Activated CD8-positive, alpha-beta memory T cell treated with anti-CD3 and anti-CD28 coated beads, Interleukin-2, amount 50 U/mL, for 1 hour (primary cell): ENCODE measurements at regions not wholly inside any gene's neighbourhood (a gene's known extent, or its start where the extent isn't known, plus 50 kb on each side); places are given as distances from the start of the nearest gene placed in this dataset.
"Not testable (repeated sequence)": the region's sequence is repeated elsewhere in the genome, so short reads cannot be mapped to it uniquely, and the experiment has no call there.

Source experiments
- DNase-seq: peaks from one replicate; pipeline ENCODE4 v3.0.0-alpha.2; 2020; ENCODE audit errors: extremely low read depth

- not testable (repeated sequence) for DNase-seq
These were observed 348.6 kb upstream of the CHRNA7 start for GRCh38 chr15:31681529-31682259.

DNA sequence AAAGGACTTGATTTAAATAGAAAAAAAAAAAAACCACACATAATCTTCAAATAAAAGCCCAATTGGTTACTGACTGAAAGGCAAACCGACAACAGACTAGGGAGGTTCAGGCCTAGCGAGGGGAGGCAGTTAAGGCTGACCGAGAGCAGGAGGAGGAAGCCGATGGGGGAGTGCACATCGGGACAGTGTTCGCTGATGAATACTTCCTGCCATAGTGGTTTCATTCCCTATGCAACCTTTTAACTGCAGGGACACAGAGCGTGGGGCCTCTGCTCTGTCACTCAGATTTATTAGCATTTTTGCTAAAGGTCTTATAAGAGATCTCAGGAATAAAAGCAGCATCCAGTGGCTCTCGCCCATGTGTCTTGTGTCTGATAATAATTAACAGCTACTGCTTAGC, 343.2 kb upstream of the CHRNA7 start:
- not testable (repeated sequence) for DNase-seq

DNA sequence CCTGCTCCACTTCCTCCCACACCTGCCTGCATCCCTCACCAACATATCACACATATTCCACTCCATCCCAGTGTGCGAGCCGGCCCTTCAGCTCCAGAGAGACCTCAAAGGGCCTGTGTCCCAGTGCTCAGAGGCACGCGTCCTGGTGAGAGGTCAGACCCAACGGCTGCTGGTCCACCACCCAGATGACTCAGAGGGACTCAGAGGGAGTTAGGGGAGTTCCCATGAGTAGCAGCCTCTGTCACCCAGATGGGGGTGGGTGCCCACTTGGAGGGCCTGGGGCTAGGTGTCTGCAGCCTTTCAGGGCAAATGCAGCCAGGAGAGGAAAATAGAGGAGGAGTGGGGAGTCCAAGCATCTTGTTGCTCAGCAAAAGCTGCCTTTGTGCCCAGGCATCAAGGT, 333.8 kb upstream of the CHRNA7 start:
- DNase-seq: not testable (repeated sequence)

- not testable (repeated sequence) for DNase-seq
These were observed 325.1 kb upstream of the CHRNA7 start for GRCh38 chr15:31705076-31705678.

GRCh38 chr15:31707944-31708702, 322.2 kb upstream of the CHRNA7 start:
- DNase-seq: not testable (repeated sequence)

- not testable (repeated sequence) for DNase-seq
These were observed 321.5 kb upstream of the CHRNA7 start for GRCh38 chr15:31708703-31709327.

DNA sequence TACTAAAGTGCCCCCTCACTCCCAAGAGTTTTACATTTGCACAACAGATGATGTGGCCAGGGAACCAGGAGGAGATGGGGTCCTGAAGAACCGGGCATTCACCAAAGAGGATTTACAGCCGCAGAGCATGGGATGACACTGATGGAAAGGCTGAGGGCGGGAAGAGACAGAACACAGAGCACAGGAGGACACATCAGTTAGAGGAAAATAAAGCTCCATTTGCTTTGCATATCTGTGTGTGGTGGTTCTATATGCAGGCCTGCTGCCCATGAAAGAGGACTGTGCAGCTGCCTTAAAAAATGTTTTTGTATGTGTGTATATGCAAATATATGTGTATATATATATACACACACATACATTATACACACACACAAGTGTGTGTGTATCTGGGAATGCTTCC, 320.8 kb upstream of the CHRNA7 start:
- not testable (repeated sequence) for DNase-seq

DNA sequence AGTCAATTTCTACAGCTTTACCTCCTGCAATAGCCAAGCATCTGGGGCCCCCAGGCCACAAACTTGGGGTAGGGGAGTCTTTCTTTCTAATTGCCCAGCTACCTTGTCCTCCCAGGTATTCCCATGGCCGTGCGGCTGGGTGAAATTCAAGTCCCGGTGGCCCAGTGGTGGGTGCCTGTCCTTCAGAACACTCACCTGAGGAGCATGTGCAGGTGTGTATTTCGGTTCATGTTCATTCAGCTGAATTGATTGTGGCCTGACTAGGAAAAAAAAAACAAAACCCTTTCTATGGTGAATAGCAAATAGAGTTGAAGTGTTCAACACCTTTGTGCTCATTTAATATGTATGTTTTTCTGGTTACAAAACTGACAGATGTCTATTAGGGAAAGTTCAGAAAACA, 319.5 kb upstream of the CHRNA7 start:
- not testable (repeated sequence) for DNase-seq

GRCh38 chr15:31715208-31715607, 315.1 kb upstream of the CHRNA7 start:
- DNase-seq: not testable (repeated sequence)

- DNase-seq: not testable (repeated sequence)
These were observed 311.7 kb upstream of the CHRNA7 start for GRCh38 chr15:31718625-31719024.

DNA sequence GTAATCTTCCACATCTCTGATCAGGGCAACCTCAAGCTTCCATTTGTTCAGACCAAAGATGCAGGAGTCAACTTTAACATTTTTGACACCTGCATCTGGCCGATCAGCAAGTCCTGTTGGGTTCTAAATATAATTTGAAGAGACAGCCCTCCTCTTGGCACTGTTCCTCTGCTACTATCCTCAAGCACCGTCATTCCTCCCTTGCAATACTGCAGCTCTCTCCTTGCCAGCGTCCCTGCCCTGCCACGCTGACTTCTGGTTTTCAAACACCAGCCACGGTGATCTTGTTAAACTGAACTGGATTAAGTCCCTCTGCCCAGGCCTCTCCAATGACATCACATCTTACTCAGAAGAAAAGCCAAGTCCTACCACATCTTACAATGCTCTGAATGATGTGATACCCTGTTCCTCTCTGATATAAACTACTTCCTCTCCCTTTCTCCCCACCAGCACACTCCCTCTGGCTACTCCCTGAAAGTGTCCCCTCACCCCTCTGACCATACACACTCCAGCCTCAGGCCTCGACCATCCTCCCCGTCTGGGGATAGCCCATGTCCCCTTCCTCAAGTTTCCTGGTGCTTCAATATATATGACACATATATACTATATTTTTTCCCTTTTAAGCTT, 310.8 kb upstream of the CHRNA7 start:
- not testable (repeated sequence) for DNase-seq

- DNase-seq: not testable (repeated sequence)
These were observed 307.3 kb upstream of the CHRNA7 start for GRCh38 chr15:31723019-31723418.

- DNase-seq: not testable (repeated sequence)
These were observed 305.4 kb upstream of the CHRNA7 start for GRCh38 chr15:31724903-31725302.

DNA sequence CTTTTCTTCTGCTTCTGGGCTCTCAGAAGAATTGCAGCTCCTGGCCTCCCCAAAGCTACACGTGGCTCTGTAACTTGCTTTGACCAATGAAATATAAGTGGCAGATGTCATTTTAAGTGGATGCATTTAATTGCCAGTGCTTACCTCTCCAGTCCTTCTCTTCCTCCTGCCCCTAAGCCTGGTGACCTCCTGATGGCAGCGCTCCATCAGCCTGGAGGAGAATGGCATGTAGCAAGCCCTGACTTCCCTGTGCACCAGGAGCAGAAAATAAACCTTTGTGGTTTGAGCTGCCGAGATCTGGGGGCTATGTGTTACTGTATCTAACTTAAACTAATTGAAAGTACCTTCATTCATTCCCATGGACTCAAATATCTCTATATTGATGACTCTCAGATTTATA, 304.7 kb upstream of the CHRNA7 start:
- not testable (repeated sequence) for DNase-seq

- DNase-seq: no peak
These were observed 302.7 kb upstream of the CHRNA7 start for GRCh38 chr15:31727612-31728011.

- no peak for DNase-seq
These were observed 297.6 kb upstream of the CHRNA7 start for GRCh38 chr15:31732726-31733125.

- no peak for DNase-seq
These were observed 296.9 kb upstream of the CHRNA7 start for GRCh38 chr15:31733424-31733823.

- DNase-seq: no peak
These were observed 290.1 kb upstream of the CHRNA7 start for GRCh38 chr15:31740203-31740602.

- DNase-seq: no peak
These were observed 284.5 kb upstream of the CHRNA7 start for GRCh38 chr15:31745841-31746240.

GRCh38 chr15:31752065-31752762, 278.1 kb upstream of the CHRNA7 start:
- no peak for DNase-seq

DNA sequence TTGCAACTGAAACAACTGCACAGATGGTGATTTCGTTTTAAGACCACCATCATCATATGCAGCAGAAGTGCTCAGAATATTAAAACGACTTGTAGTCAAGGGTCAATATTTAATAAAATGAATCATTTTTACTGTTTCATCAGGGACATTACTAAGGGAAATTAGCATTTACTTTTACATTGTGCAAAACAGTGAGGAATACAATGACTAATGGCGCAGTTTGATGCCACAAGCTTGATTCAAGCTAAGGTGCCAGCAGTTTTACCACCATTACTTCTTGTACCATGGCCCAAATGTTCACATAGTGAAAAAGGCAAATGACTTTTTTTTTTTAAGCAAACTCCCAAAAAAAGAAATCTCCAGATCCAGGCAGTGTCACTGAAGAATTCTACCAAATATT, 277.4 kb upstream of the CHRNA7 start:
- no peak for DNase-seq
